Cerebellar nuclear complex (tissue), 1 donor: ENCODE measurements at regions not wholly inside any gene's neighbourhood (a gene's known extent, or its start where the extent isn't known, plus 50 kb on each side); places are given as distances from the start of the nearest gene placed in this dataset.

Source experiments
- DNase-seq, 2 experiments: peaks; one replicate each; lab custom pipeline; 2025; lab: John Stamatoyannopoulos, UW

- no peak for DNase-seq
Measured at GRCh38 chr2:234335661-234336228, 161.1 kb downstream of the ARL4C start.

DNA sequence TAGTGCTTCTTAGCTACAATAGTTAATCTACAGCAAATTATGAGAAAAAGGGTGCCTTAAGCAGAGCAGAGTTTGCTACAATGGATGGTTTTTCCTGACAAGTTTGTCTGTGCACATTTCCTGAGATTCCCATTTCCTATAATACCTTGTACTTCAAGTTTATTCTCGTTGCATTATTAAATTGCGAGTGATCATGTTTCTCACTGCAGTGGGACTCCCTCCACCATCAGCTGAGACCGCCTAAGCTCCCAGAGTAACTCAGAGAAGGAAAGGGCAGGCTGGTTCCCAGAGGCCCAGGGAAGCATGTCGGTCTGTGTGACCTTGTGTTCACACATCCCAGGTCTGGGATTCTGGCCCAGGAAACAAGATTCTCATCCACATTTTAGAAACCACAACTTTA, 162.1 kb downstream of the ARL4C start:
- no peak for DNase-seq

DNA sequence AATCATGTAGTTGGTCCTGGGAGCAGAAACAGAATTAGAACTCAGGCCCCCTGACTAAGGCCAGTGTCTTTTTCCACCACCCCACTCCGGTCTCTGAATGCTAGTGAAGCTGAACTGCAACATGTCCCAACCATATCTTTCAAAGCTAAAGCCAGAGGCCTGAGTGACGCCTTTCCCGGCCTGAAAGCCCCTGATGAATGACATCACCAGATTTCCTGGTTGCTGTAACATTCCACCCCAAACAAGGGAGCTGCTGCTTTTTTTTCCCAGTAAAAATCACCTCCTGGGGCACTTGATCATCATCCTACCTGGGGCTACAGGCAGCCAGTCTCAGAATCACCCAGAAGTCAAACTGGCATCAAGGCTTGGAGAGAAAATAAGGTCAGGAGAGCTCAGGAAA, 162.7 kb downstream of the ARL4C start:
- no peak for DNase-seq

- DNase-seq: no peak
Measured at GRCh38 chr2:234333168-234334130, 163.4 kb downstream of the ARL4C start.

DNA sequence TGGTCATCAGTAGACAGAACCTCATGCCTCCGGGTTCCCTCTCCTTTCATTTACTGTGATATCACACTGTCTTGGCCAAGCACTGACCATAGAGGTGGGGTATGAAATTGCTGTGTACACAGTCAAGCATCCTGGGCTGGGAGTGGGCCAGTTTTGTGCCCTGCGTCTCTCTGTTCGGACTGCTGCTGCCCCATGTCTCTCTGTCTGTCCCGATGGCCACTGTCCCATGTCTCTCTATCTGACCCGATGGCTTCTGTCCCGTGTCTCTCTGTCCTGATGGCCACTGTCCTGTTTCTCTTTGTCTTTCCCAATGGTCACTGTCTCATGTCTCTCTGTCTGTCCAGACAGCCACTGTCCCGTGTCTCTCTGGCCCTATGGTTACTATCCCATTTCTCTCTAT, 164.9 kb downstream of the ARL4C start:
- DNase-seq: no peak

- DNase-seq: no peak
Measured at GRCh38 chr2:234331566-234331965, 165.3 kb downstream of the ARL4C start.

DNA sequence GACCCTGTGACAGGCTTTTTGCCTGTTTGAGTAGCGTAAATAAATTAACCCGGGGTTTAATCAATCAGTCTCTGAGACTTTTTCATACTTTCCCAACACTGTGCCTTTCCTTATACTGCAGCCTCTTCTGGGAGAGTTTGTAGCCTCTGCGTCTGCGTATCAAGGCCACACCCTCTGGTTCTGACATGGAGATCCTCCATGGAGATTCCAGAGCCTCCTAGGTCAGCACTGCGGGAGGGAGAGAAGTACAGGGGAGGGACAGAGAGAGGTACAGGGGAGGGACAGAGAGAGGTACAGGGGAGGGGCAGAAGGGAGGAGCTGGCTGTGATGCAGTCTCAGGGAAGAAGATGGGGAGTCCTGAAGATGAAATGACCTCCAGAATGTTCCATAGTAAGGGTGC, 166.0 kb downstream of the ARL4C start:
- DNase-seq: no peak

DNA sequence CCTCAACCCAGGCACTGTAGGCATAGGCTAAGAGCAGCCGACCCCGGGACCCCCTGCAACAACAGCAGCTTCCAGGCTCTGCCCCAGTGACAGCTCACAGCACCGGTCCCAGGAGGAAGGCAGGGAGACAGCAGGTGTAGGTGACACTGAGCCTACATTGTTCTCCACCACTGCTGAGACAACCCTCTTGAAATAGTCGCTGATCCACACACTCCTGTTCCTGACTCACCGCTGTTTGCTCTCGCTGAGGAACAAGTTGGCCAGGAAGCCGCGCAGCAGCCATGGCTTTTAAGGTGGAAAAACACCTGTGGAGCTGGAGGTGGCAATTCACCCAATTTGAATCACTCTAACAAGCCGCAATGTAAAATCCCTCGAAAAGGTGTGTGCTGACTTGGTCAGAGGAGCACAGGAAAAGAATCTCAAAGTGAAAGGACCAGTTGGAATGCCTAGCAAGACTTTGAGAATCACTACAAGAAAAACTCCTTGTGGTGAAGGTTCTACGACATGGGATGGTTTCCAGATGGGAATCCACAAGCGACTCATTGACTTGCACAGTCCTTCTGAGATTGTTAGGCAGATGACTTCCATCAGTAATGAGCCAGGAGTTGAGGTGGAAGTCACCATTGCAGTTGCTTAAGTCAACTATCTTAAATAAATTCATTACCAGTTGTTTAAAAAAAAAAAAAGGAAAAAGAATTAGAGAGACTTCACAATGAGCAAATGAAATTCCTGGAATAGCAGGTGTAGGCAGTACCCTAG, 167.5 kb downstream of the ARL4C start:
- DNase-seq: no peak

GRCh38 chr2:234328444-234328990, 168.4 kb downstream of the ARL4C start:
- no peak for DNase-seq

- no peak for DNase-seq
Measured at GRCh38 chr2:234326694-234327093, 170.2 kb downstream of the ARL4C start.

DNA sequence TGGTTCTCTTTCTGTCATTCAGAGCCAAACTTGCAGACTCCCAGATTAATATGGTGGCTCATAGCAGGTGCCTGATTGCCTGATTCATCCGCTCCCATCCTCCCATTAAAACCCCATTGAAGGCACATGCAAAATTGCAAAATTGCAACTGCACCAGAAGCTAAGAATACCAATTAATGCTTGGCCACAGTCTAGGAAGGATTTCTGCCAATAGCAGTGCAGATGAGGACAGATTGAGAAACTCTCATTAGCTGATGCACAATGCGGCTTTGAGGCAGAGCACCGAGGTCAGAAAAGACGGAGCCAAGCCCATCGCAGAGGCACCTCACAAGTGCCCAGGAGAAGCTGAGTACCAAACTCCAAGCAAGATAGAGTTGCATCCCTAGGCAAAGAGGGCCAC, 172.8 kb downstream of the ARL4C start:
- DNase-seq: no peak

- DNase-seq: no peak
Measured at GRCh38 chr2:234322766-234323465, 174.0 kb downstream of the ARL4C start.

GRCh38 chr2:234320066-234320465, 176.8 kb downstream of the ARL4C start:
- DNase-seq: no peak

- no peak for DNase-seq
Measured at GRCh38 chr2:234318361-234318760, 178.5 kb downstream of the ARL4C start.

GRCh38 chr2:234313558-234313957, 183.3 kb downstream of the ARL4C start:
- no peak for DNase-seq

- no peak for DNase-seq
Measured at GRCh38 chr2:234310166-234310565, 186.7 kb downstream of the ARL4C start.

DNA sequence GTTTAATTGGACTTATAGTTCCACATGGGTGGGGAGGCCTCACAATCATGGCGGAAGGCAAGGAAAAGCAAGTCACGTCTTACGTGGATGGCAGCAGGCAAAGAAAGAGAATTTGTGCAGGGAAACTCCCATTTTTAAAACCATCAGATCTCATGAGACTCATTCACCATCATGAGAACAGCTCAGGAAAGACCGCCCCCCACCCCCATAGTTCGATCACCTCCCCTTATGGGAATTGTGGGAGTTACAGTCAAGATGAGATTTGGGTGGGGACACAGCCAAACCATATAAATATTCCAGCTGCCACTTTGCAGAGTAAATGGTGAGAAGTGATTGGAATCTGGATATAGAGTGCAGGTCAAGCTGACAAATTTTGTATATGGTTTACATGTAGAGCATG, 187.4 kb downstream of the ARL4C start:
- DNase-seq: no peak

DNA sequence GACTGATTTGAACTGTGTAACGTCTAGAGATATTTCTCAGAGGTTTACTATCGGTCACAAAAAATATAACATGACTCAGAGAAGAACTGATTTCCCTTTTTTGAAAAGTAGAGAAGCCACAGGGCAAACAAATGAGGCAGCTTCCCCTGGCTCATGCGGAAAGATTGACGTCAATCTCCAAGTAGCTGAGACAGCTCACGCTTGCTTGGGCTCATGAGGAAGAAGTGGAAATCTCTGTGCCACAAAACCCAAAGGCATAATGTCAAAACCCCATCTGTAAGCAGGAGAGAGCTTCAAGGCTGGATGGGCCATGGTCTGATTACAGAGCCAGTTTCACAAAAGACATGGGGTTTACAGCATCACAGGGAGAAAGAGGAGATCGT, 188.1 kb downstream of the ARL4C start:
- no peak for DNase-seq

- DNase-seq: no peak
Measured at GRCh38 chr2:234308073-234308812, 188.6 kb downstream of the ARL4C start.

- no peak for DNase-seq
Measured at GRCh38 chr2:234307322-234307961, 189.4 kb downstream of the ARL4C start.
